Endothelial cell of umbilical vein (primary cell): ENCODE measurements at regions not wholly inside any gene's neighbourhood (a gene's known extent, or its start where the extent isn't known, plus 50 kb on each side); places are given as distances from the start of the nearest gene placed in this dataset.

Source experiments
- BruUV-seq: library from RNA; stranded (reverse); fragments of 400-500 nt; replicated peaks from 2 replicates; lab custom pipeline; 2021; lab: Mats Ljungman, UMichigan
- CTCF ChIA-PET: fragments of 300-600, 350-600 bp; sonication (Branson Sonifier 250); formaldehyde crosslinking; loops from one replicate; lab custom pipeline; 2021; ENCODE audit warnings: antibody characterized with exemption, inconsistent platforms; lab: Charles Lee
- POLR2A ChIA-PET: fragments of 300-600, 350-600 bp; sonication (Branson Sonifier 250); formaldehyde crosslinking; loops from one replicate; lab custom pipeline; 2021; ENCODE audit warnings: antibody characterized with exemption, inconsistent platforms; lab: Charles Lee
- DNase-seq: peaks from one replicate; pipeline ENCODE4 v3.0.0-alpha.2; 2011; ENCODE audit warnings: low read depth, low spot score
- FAIRE-seq: peaks from 2 replicates; lab custom pipeline; 2011; peaks lifted over from hg19 to GRCh38; lab: Jason Lieb, UNC
- H2AFZ ChIP-seq: 2 replicates; pipeline ENCODE4 v1.6.0; 2012; ENCODE audit warnings: low read depth, low read length, control low read depth, inconsistent platforms
- H3K27ac ChIP-seq: 2 replicates; pipeline ENCODE4 v1.5.1; 2011; ENCODE audit warnings: low read depth, mild to moderate bottlenecking, control low read depth, low read length, moderate library complexity; ENCODE audit not compliant: insufficient read depth
- H3K27me3 ChIP-seq, 2 experiments: 2 replicates each; pipeline versions ENCODE4 v1.6.0 to v1.6.1; 2011; ENCODE audit warnings: low read length in 2 of 2, mixed read lengths in 1 of 2; ENCODE audit not compliant: control insufficient read depth in 2 of 2, insufficient read depth in 2 of 2
- H3K36me3 ChIP-seq, 2 experiments: 2 replicates in 1 of 2; 3 replicates in 1 of 2; pipeline ENCODE4 v1.5.1; 2011; ENCODE audit warnings: low read length in 2 of 2, mild to moderate bottlenecking in 1 of 2, moderate library complexity in 1 of 2; ENCODE audit not compliant: control insufficient read depth in 2 of 2, insufficient read depth in 2 of 2; ENCODE audit errors: extremely low read depth in 1 of 2
- H3K4me1 ChIP-seq: 3 replicates; pipeline ENCODE4 v1.5.1; 2011; ENCODE audit warnings: mild to moderate bottlenecking, low read length; ENCODE audit not compliant: control insufficient read depth, insufficient read depth; ENCODE audit errors: extremely low read depth
- H3K4me2 ChIP-seq: 2 replicates; pipeline ENCODE4 v1.6.1; 2011; ENCODE audit warnings: low read length, control low read depth, mixed read lengths; ENCODE audit not compliant: insufficient read depth
- H3K4me3 ChIP-seq, 3 experiments: fragments of 200-600 bp in 1 of 3; sonication (generic), shearing (Covaris generic) in 1 of 3; replicated peaks in 1 of 3; 2 replicates each; pipeline ENCODE4 v1.5.1; 2011 to 2016; ENCODE audit warnings: control low read depth in 3 of 3, low read length in 3 of 3, mild to moderate bottlenecking in 2 of 3, inconsistent platforms in 1 of 3, low read depth in 1 of 3, moderate library complexity in 1 of 3; ENCODE audit not compliant: insufficient read depth in 1 of 3
- H3K79me2 ChIP-seq: 2 replicates; pipeline ENCODE4 v1.6.0; 2012; ENCODE audit warnings: low read length, inconsistent platforms; ENCODE audit not compliant: control insufficient read depth, insufficient read depth
- H3K9ac ChIP-seq: replicated peaks from 2 replicates; pipeline ENCODE3; 2011; ENCODE audit warnings: low read length, control low read depth; ENCODE audit not compliant: insufficient read depth; ENCODE audit errors: extremely low read depth
- H3K9me1 ChIP-seq: replicated peaks from 3 replicates; pipeline ENCODE4 v1.6.0; 2011; ENCODE audit warnings: mild to moderate bottlenecking, low read length; ENCODE audit not compliant: control insufficient read depth, insufficient read depth; ENCODE audit errors: extremely low read depth
- H3K9me3 ChIP-seq: replicated peaks from 2 replicates; pipeline ENCODE4 v1.5.1; 2012; ENCODE audit warnings: low read length, inconsistent platforms; ENCODE audit not compliant: control insufficient read depth, insufficient read depth
- H4K20me1 ChIP-seq: replicated peaks from 2 replicates; pipeline ENCODE3; 2011; ENCODE audit warnings: mild to moderate bottlenecking, low read length; ENCODE audit not compliant: control insufficient read depth, insufficient read depth; ENCODE audit errors: extremely low read depth
- CTCF ChIP-seq, 2 donors: IDR thresholded peaks; 1 replicate in 1 of 2; 2 replicates in 1 of 2; pipeline ENCODE4 v1.5.1; 2011; ENCODE audit warnings: low read length in 2 of 2, mild to moderate bottlenecking in 2 of 2, moderate library complexity in 2 of 2, control low read depth in 1 of 2, inconsistent platforms in 1 of 2, low read depth in 1 of 2; ENCODE audit not compliant: insufficient read depth in 1 of 2; ENCODE audit errors: extremely low read depth in 1 of 2
- EZH2 ChIP-seq: IDR thresholded peaks from 2 replicates; pipeline ENCODE4 v1.6.1; 2012; ENCODE audit warnings: borderline replicate concordance, low read depth, mild to moderate bottlenecking, moderate library complexity, low read length, inconsistent platforms; ENCODE audit not compliant: severe bottlenecking
- FOS ChIP-seq: IDR thresholded peaks from 2 replicates; pipeline ENCODE4 v1.6.1; 2011; ENCODE audit warnings: mild to moderate bottlenecking, low read length, moderate library complexity, borderline replicate concordance; ENCODE audit not compliant: insufficient read depth
- GATA2 ChIP-seq: IDR thresholded peaks from 2 replicates; pipeline ENCODE4 v1.7.0; 2011; ENCODE audit warnings: low read depth, mild to moderate bottlenecking, moderate library complexity, mixed read lengths, low read length; ENCODE audit not compliant: insufficient read length, insufficient read depth
- JUN ChIP-seq: IDR thresholded peaks from 2 replicates; pipeline ENCODE4 v1.6.1; 2011; ENCODE audit warnings: borderline replicate concordance, low read depth; ENCODE audit not compliant: insufficient read length, insufficient read depth
- MAX ChIP-seq: IDR thresholded peaks from 2 replicates; pipeline ENCODE4 v1.6.1; 2011; ENCODE audit not compliant: insufficient read depth, insufficient read length
- MYC ChIP-seq: IDR thresholded peaks from one replicate; pipeline ENCODE4 v1.6.1; 2011; ENCODE audit warnings: mild to moderate bottlenecking, low read depth, low read length
- POLR2A ChIP-seq: IDR thresholded peaks from 2 replicates; pipeline ENCODE4 v1.6.1; 2012; ENCODE audit warnings: low read depth, mild to moderate bottlenecking, control low read depth, low read length
- POLR2AphosphoS5 ChIP-seq: IDR thresholded peaks from 2 replicates; pipeline ENCODE4 v1.6.1; 2012; ENCODE audit warnings: low read depth, mild to moderate bottlenecking, control low read depth, low read length, moderate library complexity; ENCODE audit not compliant: insufficient read depth
- dilution Hi-C: fragments of 300-500 bp; cut with MboI; formaldehyde crosslinking; loops from one replicate; pipeline ENCODE4 v1.15.0; 2019; ENCODE audit warnings: low sequenced_read_pairs; ENCODE audit not compliant: extremely low pct_ligation_motif_present
- intact Hi-C: fragments of 100-400 bp; cut with micrococcal nuclease; formaldehyde crosslinking; loops from one replicate; pipeline ENCODE4 v1.10.0; 2022

GRCh38 chrX:52585892-52586291 lies 68.8 kb downstream of the SSX7 start:
- DNase-seq (no peak), FAIRE-seq (no peak)
- dilution Hi-C loops (no loop called here), intact Hi-C loops (no loop called here)
- Histone ChIP-seq H3K4me2 (no peak overlapping the region), H3K36me3 (no peaks in the 10 kb centered on the region), H3K79me2 (no peaks in the 10 kb centered on the region), H4K20me1 (no peaks in the 10 kb centered on the region), H3K9ac (no peak overlapping the region), H3K4me3 (no peak overlapping the region), H3K27ac (no peak overlapping the region), H2AFZ (no peak overlapping the region), H3K4me1 (no peaks in the 10 kb centered on the region), H3K9me1 (no peaks in the 10 kb centered on the region), H3K27me3 (no peaks in the 10 kb centered on the region), H3K9me3 (no peaks in the 10 kb centered on the region)
- TF ChIP-seq POLR2AphosphoS5 (no peak), MYC (no peak), MAX (no peak), EZH2 (no peak), POLR2A (no peak), CTCF (IDR thresholded peaks at IDR 0.05; ENCODE audit: extremely low read depth in 1 of 2, insufficient read depth in 1 of 2, low read depth in 1 of 2, low read length in 2 of 2) (no peak), JUN (no peak), GATA2 (no peak), FOS (no peak)
- ChIA-PET CTCF (no interaction called here), POLR2A (no interaction called here)
- BruUV-seq, result no TSS peak
